ENCODE measurements at regions not wholly inside any gene's neighbourhood (a gene's known extent, or its start where the extent isn't known, plus 50 kb on each side); places are given as distances from the start of the nearest gene placed in this dataset.

- no peaks in the 10 kb centered on the region for H3K9me3 ChIP-seq
- ATAC-seq: no peak
- intact Hi-C loops (cut with DNase I): no loop called here
- H3K4me3 ChIP-seq: no peak overlapping the region
- H3K4me1 ChIP-seq: no peaks in the 10 kb centered on the region
- H3K27ac ChIP-seq: no peak overlapping the region
- TF ChIP-seq CTCF (IDR thresholded peaks at IDR 0.05): no peak
- H3K36me3 ChIP-seq: no peaks in the 10 kb centered on the region
- no peak for DNase-seq
- no peaks in the 10 kb centered on the region for H3K27me3 ChIP-seq
Observed at GRCh38 chr1:14102180-14102579, 402.2 kb downstream of the PRDM2 start.

DNA sequence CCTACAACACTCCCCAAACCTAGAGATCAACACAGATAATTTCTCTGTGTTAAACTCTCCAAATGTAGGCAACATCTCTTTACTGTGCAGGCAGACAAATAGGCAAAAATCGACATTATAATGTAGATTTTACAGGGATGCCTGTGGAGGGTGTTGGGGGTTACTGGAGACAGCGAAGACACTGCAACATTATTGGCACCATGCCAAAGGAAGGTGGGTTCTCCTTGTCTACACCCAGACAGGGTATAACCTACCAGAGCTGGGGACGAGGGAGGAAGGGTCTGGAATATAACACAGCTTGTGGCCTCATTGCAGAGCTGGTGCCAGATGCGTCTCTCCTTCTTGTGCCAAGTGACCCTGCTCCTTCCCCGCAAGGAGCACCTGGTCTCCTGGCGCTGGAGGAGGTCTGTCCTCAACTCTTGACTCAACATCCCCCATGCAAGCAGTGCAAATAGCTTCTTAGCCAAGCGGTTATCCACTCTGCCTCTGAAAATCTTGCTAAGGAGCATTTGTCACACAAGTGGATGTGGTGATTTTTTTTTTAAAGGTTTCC, 404.0 kb downstream of the PRDM2 start:
- Histone ChIP-seq H3K27ac (no peak overlapping the region), H3K4me1 (no peaks in the 10 kb centered on the region), H3K36me3 (no peaks in the 10 kb centered on the region), H3K4me3 (no peak overlapping the region), H3K27me3 (no peaks in the 10 kb centered on the region), H3K9me3 (no peaks in the 10 kb centered on the region)
- intact Hi-C loops (cut with DNase I): no loop called here
- ATAC-seq (no peak), DNase-seq (no peak)
- TF ChIP-seq CTCF (IDR thresholded peaks at IDR 0.05): no peak

- no peaks in the 10 kb centered on the region for H3K4me1 ChIP-seq
- H3K27me3 ChIP-seq: no peaks in the 10 kb centered on the region
- TF ChIP-seq CTCF (IDR thresholded peaks at IDR 0.05): no peak
- H3K36me3 ChIP-seq: no peaks in the 10 kb centered on the region
- no peak overlapping the region for H3K4me3 ChIP-seq
- intact Hi-C loops (cut with DNase I): no loop called here
- DNase-seq (no peak), ATAC-seq (no peak)
- H3K9me3 ChIP-seq: no peaks in the 10 kb centered on the region
- no peak overlapping the region for H3K27ac ChIP-seq
Observed at GRCh38 chr1:14106126-14106525, 406.1 kb downstream of the PRDM2 start.

GRCh38 chr1:14106679-14107313, 406.8 kb downstream of the PRDM2 start:
- H3K36me3 ChIP-seq: no peaks in the 10 kb centered on the region
- no peak overlapping the region for H3K27ac ChIP-seq
- H3K4me1 ChIP-seq: no peaks in the 10 kb centered on the region
- DNase-seq: no peak
- no peak overlapping the region for H3K4me3 ChIP-seq
- H3K27me3 ChIP-seq: no peaks in the 10 kb centered on the region
- TF ChIP-seq CTCF (IDR thresholded peaks at IDR 0.05): no peak
- no peak for ATAC-seq
- intact Hi-C loops (cut with DNase I): no loop called here
- H3K9me3 ChIP-seq: no peaks in the 10 kb centered on the region

DNA sequence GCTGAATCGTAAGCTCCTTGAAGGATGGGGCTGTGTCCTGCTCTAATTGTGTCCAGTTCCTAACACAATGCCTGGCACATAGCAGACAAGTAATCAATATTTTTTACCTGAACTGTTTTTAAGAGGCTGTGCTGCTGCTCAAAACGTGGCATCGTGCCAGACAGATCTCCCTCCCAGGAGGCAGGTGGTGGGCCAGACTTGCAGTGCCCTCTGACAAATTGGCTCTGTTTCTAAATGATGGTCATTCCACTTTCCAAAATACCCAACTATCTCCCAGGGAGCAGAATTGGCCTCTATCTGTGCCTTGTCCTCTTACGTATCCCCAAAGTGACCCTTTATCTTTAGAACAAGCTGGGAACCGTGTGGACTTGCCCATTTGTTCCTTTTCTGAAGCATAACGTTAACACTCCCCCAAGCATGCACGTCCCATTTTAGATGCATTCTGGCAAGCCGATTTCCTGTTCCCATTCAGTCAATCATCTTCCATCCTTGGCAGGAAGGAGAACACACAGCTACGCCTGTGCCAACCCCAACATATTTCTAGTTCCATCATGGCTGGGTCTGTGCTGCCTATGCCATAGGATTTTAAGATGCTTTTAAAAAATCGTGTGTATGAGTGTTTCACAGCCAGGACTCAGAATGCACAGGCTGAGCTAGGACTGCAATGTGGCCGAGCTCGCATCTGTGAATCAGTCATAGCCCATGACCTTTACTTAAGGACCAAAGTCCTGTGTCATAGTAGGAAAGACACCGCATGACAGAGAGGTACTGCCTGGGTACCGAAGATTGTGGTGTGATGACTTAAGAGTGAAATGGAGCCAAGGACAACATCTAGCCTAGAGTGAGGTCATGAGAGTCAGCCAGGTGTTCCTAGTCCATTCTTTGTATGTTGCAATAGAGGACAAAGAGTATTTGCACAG, 408.6 kb downstream of the PRDM2 start:
- no peaks in the 10 kb centered on the region for H3K9me3 ChIP-seq
- H3K27ac ChIP-seq: no peak overlapping the region
- DNase-seq (no peak), ATAC-seq (no peak)
- no peak for TF ChIP-seq CTCF (IDR thresholded peaks at IDR 0.05)
- H3K36me3 ChIP-seq: no peaks in the 10 kb centered on the region
- no peak overlapping the region for H3K4me3 ChIP-seq
- no peaks in the 10 kb centered on the region for H3K27me3 ChIP-seq
- intact Hi-C loops (cut with DNase I): no loop called here
- H3K4me1 ChIP-seq: peaks cover 0 to under 1% of the 10 kb centered on the region in 2 donors
